Subcutaneous abdominal adipose tissue (tissue), 5 donors: ENCODE measurements at regions not wholly inside any gene's neighbourhood (a gene's known extent, or its start where the extent isn't known, plus 50 kb on each side); places are given as distances from the start of the nearest gene placed in this dataset.

Experiments used
- H3K27ac ChIP-seq: one replicate; pipeline ENCODE4 v1.7.0; 2013; ENCODE audit warnings: low read depth, mild to moderate bottlenecking, inconsistent platforms, low read length, moderate library complexity
- H3K27me3 ChIP-seq, 5 donors: one replicate each; pipeline ENCODE4 v1.7.0; 2013; ENCODE audit warnings: low read length in 5 of 5, inconsistent platforms in 1 of 5; ENCODE audit not compliant: control insufficient read depth in 5 of 5, insufficient read depth in 4 of 5
- H3K36me3 ChIP-seq, 5 donors: one replicate each; pipeline ENCODE4 v1.7.0; 2013; ENCODE audit warnings: low read length in 5 of 5; ENCODE audit not compliant: control insufficient read depth in 5 of 5, insufficient read depth in 5 of 5
- H3K4me1 ChIP-seq, 5 donors: one replicate each; pipeline ENCODE4 v1.7.0; 2013; ENCODE audit warnings: low read length in 5 of 5, mild to moderate bottlenecking in 3 of 5, moderate library complexity in 1 of 5; ENCODE audit not compliant: control insufficient read depth in 5 of 5, insufficient read depth in 5 of 5
- H3K4me3 ChIP-seq, 5 donors: one replicate each; pipeline ENCODE4 v1.7.0; 2013; ENCODE audit warnings: low read length in 5 of 5, low read depth in 1 of 5
- H3K9ac ChIP-seq, 5 donors: one replicate each; pipeline ENCODE4 v1.7.0; 2013; ENCODE audit warnings: low read length in 5 of 5, mild to moderate bottlenecking in 4 of 5, moderate library complexity in 3 of 5
- H3K9me3 ChIP-seq, 5 donors: one replicate each; pipeline ENCODE4 v1.7.0; 2013; ENCODE audit warnings: low read length in 5 of 5; ENCODE audit not compliant: control insufficient read depth in 5 of 5
- donor health status: healthy.
- donor health status: healthy.
- donor health status: healthy.
- donor health status: healthy.
- donor health status: healthy.

GRCh38 chr5:117662361-117662760 is 1087.7 kb upstream of the SEMA6A start:
- no peak overlapping the region for H3K27ac ChIP-seq
- H3K9ac ChIP-seq = no peak overlapping the region
- H3K27me3 ChIP-seq = no peaks in the 10 kb centered on the region
- H3K4me1 ChIP-seq = no peaks in the 10 kb centered on the region
- H3K4me3 ChIP-seq = no peak overlapping the region
- no peaks in the 10 kb centered on the region for H3K9me3 ChIP-seq
- no peaks in the 10 kb centered on the region for H3K36me3 ChIP-seq

DNA sequence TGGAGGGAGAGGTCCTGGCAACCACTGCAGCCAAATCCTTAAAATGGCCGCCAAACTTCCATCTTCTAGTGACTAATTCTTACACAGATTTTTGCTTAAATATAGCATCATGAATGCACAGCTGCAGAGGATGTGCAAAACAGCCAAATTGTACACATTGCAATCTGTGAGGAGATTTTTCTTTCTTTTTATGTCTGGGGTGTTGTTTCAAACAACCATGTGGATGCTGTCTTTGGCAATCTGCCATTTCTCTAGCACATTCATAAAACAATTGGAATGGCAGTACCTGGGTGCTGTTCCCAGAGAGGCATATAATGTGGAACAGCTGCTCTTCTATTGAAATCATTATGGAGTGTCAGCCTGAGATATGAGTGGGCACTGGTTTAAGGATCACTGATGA is 1082.9 kb upstream of the SEMA6A start:
- H3K4me3 ChIP-seq = no peak overlapping the region
- no peaks in the 10 kb centered on the region for H3K4me1 ChIP-seq
- H3K9me3 ChIP-seq = no peaks in the 10 kb centered on the region
- H3K27ac ChIP-seq = no peak overlapping the region
- no peak overlapping the region for H3K9ac ChIP-seq
- no peaks in the 10 kb centered on the region for H3K27me3 ChIP-seq
- no peaks in the 10 kb centered on the region for H3K36me3 ChIP-seq

DNA sequence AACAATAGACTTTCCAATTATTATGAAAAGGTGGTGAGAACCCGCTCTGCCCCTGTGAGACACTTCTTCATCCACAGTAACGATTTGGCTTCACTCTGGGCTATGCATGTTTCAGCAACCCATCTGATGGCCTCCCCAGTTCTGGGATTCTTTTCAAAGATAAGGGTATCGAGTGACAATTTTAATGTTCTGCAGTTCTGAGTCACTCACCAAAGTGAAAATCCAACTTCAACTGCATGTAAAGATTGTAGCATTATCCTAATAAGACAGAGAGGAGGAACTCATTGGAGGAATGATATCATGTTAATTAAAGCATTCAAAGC is 1078.3 kb upstream of the SEMA6A start:
- H3K9me3 ChIP-seq = no peaks in the 10 kb centered on the region

GRCh38 chr5:117652036-117652957 is 1077.7 kb upstream of the SEMA6A start:
- H3K27ac ChIP-seq = no peak overlapping the region

More for the DNA sequence above, 1078.3 kb upstream of the SEMA6A start:
- Histone ChIP-seq H3K4me1 (no peaks in the 10 kb centered on the region), H3K27ac (no peak overlapping the region), H3K36me3 (no peaks in the 10 kb centered on the region), H3K4me3 (no peak overlapping the region), H3K9ac (no peak overlapping the region), H3K27me3 (no peaks in the 10 kb centered on the region)

GRCh38 chr5:117649821-117650220 is 1075.2 kb upstream of the SEMA6A start:
- Histone ChIP-seq H3K27ac (no peak overlapping the region), H3K4me3 (no peak overlapping the region), H3K9ac (no peak overlapping the region), H3K4me1 (no peaks in the 10 kb centered on the region), H3K36me3 (no peaks in the 10 kb centered on the region), H3K27me3 (no peaks in the 10 kb centered on the region), H3K9me3 (no peaks in the 10 kb centered on the region)

More at GRCh38 chr5:117652036-117652957, 1077.7 kb upstream of the SEMA6A start:
- no peaks in the 10 kb centered on the region for H3K27me3 ChIP-seq
- H3K9ac ChIP-seq = no peak overlapping the region
- no peaks in the 10 kb centered on the region for H3K4me1 ChIP-seq
- H3K36me3 ChIP-seq = no peaks in the 10 kb centered on the region
- H3K4me3 ChIP-seq = no peak overlapping the region
- H3K9me3 ChIP-seq = no peaks in the 10 kb centered on the region

GRCh38 chr5:117645400-117645799 is 1070.8 kb upstream of the SEMA6A start:
- Histone ChIP-seq H3K9ac (no peak overlapping the region), H3K4me1 (no peaks in the 10 kb centered on the region), H3K36me3 (no peaks in the 10 kb centered on the region), H3K9me3 (no peaks in the 10 kb centered on the region), H3K4me3 (no peak overlapping the region), H3K27ac (no peak overlapping the region), H3K27me3 (no peaks in the 10 kb centered on the region)

- no peaks in the 10 kb centered on the region for H3K4me1 ChIP-seq
- no peak overlapping the region for H3K9ac ChIP-seq
- H3K27me3 ChIP-seq = no peaks in the 10 kb centered on the region
- no peak overlapping the region for H3K4me3 ChIP-seq
- H3K27ac ChIP-seq = no peak overlapping the region
- H3K36me3 ChIP-seq = no peaks in the 10 kb centered on the region
- no peaks in the 10 kb centered on the region for H3K9me3 ChIP-seq
Measured at GRCh38 chr5:117638581-117638980, 1064.0 kb upstream of the SEMA6A start.

DNA sequence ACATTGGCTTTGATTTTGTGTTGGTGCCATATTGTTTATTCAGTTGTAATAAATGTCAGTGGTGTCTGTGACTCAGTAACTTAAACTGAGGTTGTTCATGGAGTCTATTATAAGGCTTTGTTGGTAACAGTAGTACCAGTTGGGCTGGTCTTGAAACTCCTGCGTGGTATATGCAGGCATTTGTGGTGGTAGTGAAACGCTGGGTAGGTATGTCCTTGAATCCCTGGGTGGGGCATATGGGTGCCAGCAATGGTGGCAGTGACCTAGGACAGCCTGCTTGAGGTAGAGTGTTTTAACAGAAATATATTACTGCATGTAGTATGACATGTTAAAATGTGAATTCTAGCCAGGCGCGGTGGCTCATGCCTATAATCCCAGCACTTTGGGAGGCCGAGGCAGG is 1058.5 kb upstream of the SEMA6A start:
- no peaks in the 10 kb centered on the region for H3K36me3 ChIP-seq

DNA sequence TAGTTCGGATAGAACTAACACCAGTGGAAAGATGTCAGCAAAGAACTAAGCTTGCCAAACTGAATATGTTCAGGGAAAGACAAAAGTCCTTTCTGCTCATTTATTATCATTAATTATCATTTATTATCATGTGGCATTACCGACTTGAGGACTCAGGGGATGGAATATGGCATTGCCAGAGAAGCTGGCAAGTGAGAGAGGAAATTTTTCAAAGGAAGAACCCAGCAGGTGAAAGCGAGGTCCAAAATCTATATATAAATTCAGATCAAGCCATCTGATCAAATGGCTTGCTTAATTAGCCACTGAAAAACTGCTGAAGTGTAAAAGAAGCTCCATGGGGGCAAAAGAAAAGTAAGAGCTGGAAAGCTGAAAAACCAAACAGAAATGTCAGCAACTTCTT is 1049.6 kb upstream of the SEMA6A start:
- Histone ChIP-seq H3K4me1 (no peaks in the 10 kb centered on the region), H3K9me3 (peaks cover 0 to 3% (median 0%) of the 10 kb centered on the region in 5 donors), H3K27ac (no peak overlapping the region), H3K27me3 (no peaks in the 10 kb centered on the region), H3K36me3 (no peaks in the 10 kb centered on the region), H3K9ac (no peak overlapping the region), H3K4me3 (no peak overlapping the region)

More for the DNA sequence above, 1058.5 kb upstream of the SEMA6A start:
- H3K4me3 ChIP-seq = no peak overlapping the region
- H3K9me3 ChIP-seq = peaks cover 0 to 4% (median 3%) of the 10 kb centered on the region in 5 donors
- no peak overlapping the region for H3K27ac ChIP-seq
- no peaks in the 10 kb centered on the region for H3K27me3 ChIP-seq
- H3K9ac ChIP-seq = no peak overlapping the region
- H3K4me1 ChIP-seq = no peaks in the 10 kb centered on the region

DNA sequence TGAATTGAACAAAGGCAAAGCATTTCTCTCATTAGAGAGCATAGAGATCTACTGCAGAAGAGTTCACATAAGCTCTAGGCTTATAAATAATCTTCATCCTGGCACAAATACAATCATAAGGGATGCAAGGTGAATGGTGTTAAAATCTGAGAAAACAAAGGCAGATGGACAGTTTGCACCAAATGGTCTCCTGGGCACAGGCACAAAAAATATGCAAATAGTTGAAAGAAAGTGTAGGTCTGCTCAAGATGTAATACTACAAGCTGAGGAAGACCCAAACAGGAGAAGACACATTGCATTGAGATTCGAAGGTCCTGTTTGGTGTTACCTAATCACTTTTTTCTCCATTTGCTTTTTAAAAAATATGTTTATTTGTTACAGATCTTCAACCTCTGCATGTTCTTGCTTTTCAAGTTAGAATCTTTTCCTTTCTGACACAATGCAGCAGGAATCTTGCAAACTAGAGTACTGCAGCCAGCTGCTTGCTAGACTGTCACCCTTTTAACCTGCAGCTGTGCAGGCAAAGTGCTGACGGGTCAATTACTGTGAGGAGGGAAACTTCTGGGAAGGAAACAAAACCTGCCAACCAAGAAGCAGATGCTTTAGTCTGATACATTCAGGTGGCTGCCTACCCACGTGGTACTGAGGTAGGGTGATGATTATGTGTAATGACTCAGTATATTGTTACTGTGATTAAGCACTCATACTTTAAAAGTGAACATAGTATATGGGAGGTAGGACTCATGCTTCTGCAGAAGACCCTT is 1048.6 kb upstream of the SEMA6A start:
- Histone ChIP-seq H3K9ac (no peak overlapping the region), H3K27me3 (no peaks in the 10 kb centered on the region), H3K4me1 (no peaks in the 10 kb centered on the region), H3K36me3 (no peaks in the 10 kb centered on the region), H3K4me3 (no peak overlapping the region), H3K27ac (no peak overlapping the region), H3K9me3 (peaks cover 0 to under 1% (median 0%) of the 10 kb centered on the region in 5 donors)
